GM18909 (cell line): ENCODE measurements at regions not wholly inside any gene's neighbourhood (a gene's known extent, or its start where the extent isn't known, plus 50 kb on each side); places are given as distances from the start of the nearest gene placed in this dataset.

Source experiments
- ATAC-seq: cut with Tn5 transposase; IDR thresholded peaks from one replicate; pipeline ENCODE4 v1.9.1; 2021; ENCODE audit warnings: mild to moderate bottlenecking; ENCODE audit not compliant: unreplicated experiment, poor library complexity

- no peak for ATAC-seq
Measured at GRCh38 chr13:106753251-106753650, 185.3 kb upstream of the ARGLU1 start.

GRCh38 chr13:106752584-106753170, 184.7 kb upstream of the ARGLU1 start:
- no peak for ATAC-seq

- no peak for ATAC-seq
Measured at GRCh38 chr13:106748785-106749184, 180.8 kb upstream of the ARGLU1 start.

GRCh38 chr13:106744516-106744915, 176.6 kb upstream of the ARGLU1 start:
- no peak for ATAC-seq

- ATAC-seq, result no peak
Measured at GRCh38 chr13:106738186-106738678, 170.3 kb upstream of the ARGLU1 start.

GRCh38 chr13:106736941-106737340, 169.0 kb upstream of the ARGLU1 start:
- ATAC-seq, result no peak

- ATAC-seq, result no peak
Measured at GRCh38 chr13:106734198-106734597, 166.3 kb upstream of the ARGLU1 start.

- ATAC-seq, result no peak
Measured at GRCh38 chr13:106723036-106723435, 155.1 kb upstream of the ARGLU1 start.

GRCh38 chr13:106722620-106723019, 154.7 kb upstream of the ARGLU1 start:
- ATAC-seq, result no peak

GRCh38 chr13:106721599-106721998, 153.7 kb upstream of the ARGLU1 start:
- ATAC-seq, result no peak

GRCh38 chr13:106714271-106714982, 146.5 kb upstream of the ARGLU1 start:
- ATAC-seq, result no peak

- ATAC-seq, result no peak
Measured at GRCh38 chr13:106712381-106712780, 144.4 kb upstream of the ARGLU1 start.

- no peak for ATAC-seq
Measured at GRCh38 chr13:106710266-106710665, 142.3 kb upstream of the ARGLU1 start.

GRCh38 chr13:106709522-106709921, 141.6 kb upstream of the ARGLU1 start:
- ATAC-seq, result no peak

GRCh38 chr13:106702505-106702904, 134.6 kb upstream of the ARGLU1 start:
- ATAC-seq, result no peak

- ATAC-seq, result no peak
Measured at GRCh38 chr13:106701771-106702341, 133.9 kb upstream of the ARGLU1 start.

GRCh38 chr13:106700439-106700838, 132.5 kb upstream of the ARGLU1 start:
- no peak for ATAC-seq

- ATAC-seq, result no peak
Measured at GRCh38 chr13:106700007-106700406, 132.1 kb upstream of the ARGLU1 start.

GRCh38 chr13:106699311-106699710, 131.4 kb upstream of the ARGLU1 start:
- ATAC-seq, result no peak

- ATAC-seq, result no peak
Measured at GRCh38 chr13:106696719-106697118, 128.8 kb upstream of the ARGLU1 start.

- no peak for ATAC-seq
Measured at GRCh38 chr13:106696140-106696539, 128.2 kb upstream of the ARGLU1 start.

GRCh38 chr13:106695139-106695538, 127.2 kb upstream of the ARGLU1 start:
- ATAC-seq, result no peak
